ENCODE measurements at regions not wholly inside any gene's neighbourhood (a gene's known extent, or its start where the extent isn't known, plus 50 kb on each side); places are given as distances from the start of the nearest gene placed in this dataset.

GRCh38 chr4:178275671-178276360 lies 833.6 kb upstream of the AGA start:
- DNase-seq (ENCODE audit: low read depth, low spot score) = no peak

- DNase-seq (ENCODE audit: low read depth, low spot score) = no peak
Observed at GRCh38 chr4:178280362-178280761, 838.1 kb upstream of the AGA start.

- no peak for DNase-seq (ENCODE audit: low read depth, low spot score)
Observed at GRCh38 chr4:178288462-178288861, 846.2 kb upstream of the AGA start.

GRCh38 chr4:178293601-178294000 lies 851.4 kb upstream of the AGA start:
- DNase-seq (ENCODE audit: low read depth, low spot score) = no peak

GRCh38 chr4:178296669-178297068 lies 854.4 kb upstream of the AGA start:
- DNase-seq (ENCODE audit: low read depth, low spot score) = no peak

GRCh38 chr4:178306565-178306964 lies 864.3 kb upstream of the AGA start:
- no peak for DNase-seq (ENCODE audit: low read depth, low spot score)

GRCh38 chr4:178309890-178310289 lies 867.7 kb upstream of the AGA start:
- DNase-seq (ENCODE audit: low read depth, low spot score) = no peak

- no peak for DNase-seq (ENCODE audit: low read depth, low spot score)
Observed at GRCh38 chr4:178311997-178312396, 869.8 kb upstream of the AGA start.

GRCh38 chr4:178314287-178314686 lies 872.0 kb upstream of the AGA start:
- DNase-seq (ENCODE audit: low read depth, low spot score) = no peak

GRCh38 chr4:178316211-178316610 lies 874.0 kb upstream of the AGA start:
- DNase-seq (ENCODE audit: low read depth, low spot score) = no peak

GRCh38 chr4:178320003-178320402 lies 877.8 kb upstream of the AGA start:
- DNase-seq (ENCODE audit: low read depth, low spot score) = no peak

GRCh38 chr4:178322524-178323183 lies 880.4 kb upstream of the AGA start:
- DNase-seq (ENCODE audit: low read depth, low spot score) = no peak

GRCh38 chr4:178329226-178329872 lies 887.1 kb upstream of the AGA start:
- no peak for DNase-seq (ENCODE audit: low read depth, low spot score)

GRCh38 chr4:178333355-178333754 lies 891.1 kb upstream of the AGA start:
- DNase-seq (ENCODE audit: low read depth, low spot score) = no peak

GRCh38 chr4:178339769-178340168 lies 897.5 kb upstream of the AGA start:
- no peak for DNase-seq (ENCODE audit: low read depth, low spot score)

GRCh38 chr4:178340468-178340867 lies 898.2 kb upstream of the AGA start:
- no peak for DNase-seq (ENCODE audit: low read depth, low spot score)

GRCh38 chr4:178344096-178344495 lies 901.9 kb upstream of the AGA start:
- DNase-seq (ENCODE audit: low read depth, low spot score) = no peak

- no peak for DNase-seq (ENCODE audit: low read depth, low spot score)
Observed at GRCh38 chr4:178347111-178347510, 904.9 kb upstream of the AGA start.

- no peak for DNase-seq (ENCODE audit: low read depth, low spot score)
Observed at GRCh38 chr4:178349601-178350000, 907.4 kb upstream of the AGA start.

GRCh38 chr4:178351185-178351584 lies 908.9 kb upstream of the AGA start:
- no peak for DNase-seq (ENCODE audit: low read depth, low spot score)

GRCh38 chr4:178356725-178357124 lies 914.5 kb upstream of the AGA start:
- no peak for DNase-seq (ENCODE audit: low read depth, low spot score)

- DNase-seq (ENCODE audit: low read depth, low spot score) = no peak
Observed at GRCh38 chr4:178385481-178385880, 943.2 kb upstream of the AGA start.

- DNase-seq (ENCODE audit: low read depth, low spot score) = no peak
Observed at GRCh38 chr4:178387756-178388155, 945.5 kb upstream of the AGA start.
